MM.1S (cell line): ENCODE measurements at regions not wholly inside any gene's neighbourhood (a gene's known extent, or its start where the extent isn't known, plus 50 kb on each side); places are given as distances from the start of the nearest gene placed in this dataset.

Experiments
- DNase-seq: peaks from one replicate; pipeline ENCODE4 v3.0.0-alpha.2; 2015
- H2AFZ ChIP-seq: fragments of 300-600 bp; sonication (generic); 2 replicates; pipeline ENCODE4 v1.6.0; 2016; ENCODE audit warnings: antibody characterized with exemption, low read length
- H3F3A ChIP-seq: fragments of 300-600 bp; sonication (generic); 2 replicates; pipeline ENCODE4 v1.6.1; 2016; ENCODE audit warnings: mild to moderate bottlenecking, antibody characterized with exemption, low read length, moderate library complexity, mixed read lengths; ENCODE audit not compliant: insufficient read depth
- H3K27ac ChIP-seq: fragments of 300-600 bp; sonication (generic); 2 replicates; pipeline ENCODE4 v1.5.1; 2016; ENCODE audit warnings: mild to moderate bottlenecking, low read length
- H3K27me3 ChIP-seq: fragments of 300-600 bp; sonication (generic); replicated peaks from 2 replicates; pipeline ENCODE4 v1.6.0; 2016; ENCODE audit warnings: low read length; ENCODE audit not compliant: insufficient read depth
- H3K36me3 ChIP-seq: fragments of 300-600 bp; sonication (generic); replicated peaks from 2 replicates; pipeline ENCODE4 v1.6.1; 2016; ENCODE audit warnings: mild to moderate bottlenecking, low read length, mixed read lengths; ENCODE audit not compliant: insufficient read depth
- H3K4me1 ChIP-seq: fragments of 300-600 bp; sonication (generic); 2 replicates; pipeline ENCODE4 v1.6.1; 2016; ENCODE audit warnings: low read length, mixed read lengths
- H3K4me2 ChIP-seq: fragments of 300-600 bp; sonication (generic); 2 replicates; pipeline ENCODE4 v1.6.0; 2016; ENCODE audit warnings: low read depth, low read length
- H3K4me3 ChIP-seq: fragments of 300-600 bp; sonication (generic); 2 replicates; pipeline ENCODE4 v1.5.1; 2016; ENCODE audit warnings: low read length, mixed read lengths
- H3K79me2 ChIP-seq: fragments of 300-600 bp; sonication (generic); 2 replicates; pipeline ENCODE4 v1.6.1; 2016; ENCODE audit warnings: mixed run types, low read length, mixed read lengths
- H3K9ac ChIP-seq: fragments of 300-600 bp; sonication (generic); 2 replicates; pipeline ENCODE4 v1.6.1; 2016; ENCODE audit warnings: low read length, mixed read lengths
- H3K9me2 ChIP-seq: fragments of 300-600 bp; sonication (generic); replicated peaks from 2 replicates; pipeline ENCODE4 v1.6.1; 2016; ENCODE audit warnings: mild to moderate bottlenecking, low read length, mixed read lengths; ENCODE audit not compliant: insufficient read depth
- H3K9me3 ChIP-seq: fragments of 300-600 bp; sonication (generic); replicated peaks from 2 replicates; pipeline ENCODE4 v1.6.1; 2016; ENCODE audit warnings: mild to moderate bottlenecking, low read length, mixed read lengths; ENCODE audit not compliant: insufficient read depth
- H4K20me1 ChIP-seq: fragments of 300-600 bp; sonication (generic); 2 replicates; pipeline ENCODE4 v1.6.1; 2016; ENCODE audit warnings: mild to moderate bottlenecking, low read length, moderate library complexity, mixed read lengths; ENCODE audit not compliant: insufficient read depth
- CTCF ChIP-seq: fragments of 300-600 bp; sonication (generic); IDR thresholded peaks from 2 replicates; pipeline ENCODE4 v1.5.1; 2016; ENCODE audit warnings: antibody characterized with exemption, low read length, mixed read lengths
- EZH2 ChIP-seq: fragments of 300-600 bp; sonication (generic); optimal IDR thresholded peaks from 2 replicates; pipeline ENCODE3; 2017; ENCODE audit warnings: low read depth, mild to moderate bottlenecking, antibody characterized with exemption, low read length, mixed read lengths
- EZH2phosphoT487 ChIP-seq: fragments of 300-600 bp; sonication (generic); IDR thresholded peaks from 2 replicates; pipeline ENCODE4 v1.6.1; 2018; ENCODE audit warnings: antibody characterized with exemption, low read length

- Histone ChIP-seq H3K4me2 (no peak overlapping the region), H4K20me1 (no peaks in the 10 kb centered on the region), H3K9me2 (no peaks in the 10 kb centered on the region), H3K27ac (no peak overlapping the region), H3K4me3 (no peak overlapping the region), H2AFZ (no peak overlapping the region), H3K4me1 (peaks cover 9% of the 10 kb centered on the region; the same call in 1 of the 2 replicates), H3K9ac (no peak overlapping the region), H3K9me3 (no peaks in the 10 kb centered on the region), H3K27me3 (no peaks in the 10 kb centered on the region), H3K36me3 (no peaks in the 10 kb centered on the region), H3F3A (peaks cover 5% of the 10 kb centered on the region; the same call in 1 of the 2 replicates), H3K79me2 (no peaks in the 10 kb centered on the region)
- TF ChIP-seq CTCF = no peak
- TF ChIP-seq EZH2 = no peak
- no peak for TF ChIP-seq EZH2phosphoT487
- no peak for DNase-seq
Observed at GRCh38 chr12:28800129-28800528, 348.9 kb upstream of the FAR2 start.

GRCh38 chr12:28802706-28803438 is 346.2 kb upstream of the FAR2 start:
- no peak for DNase-seq
- H4K20me1 ChIP-seq = no peaks in the 10 kb centered on the region
- H2AFZ ChIP-seq = no peak overlapping the region
- no peaks in the 10 kb centered on the region for H3K27me3 ChIP-seq
- TF ChIP-seq EZH2phosphoT487 = no peak
- no peak for TF ChIP-seq CTCF
- TF ChIP-seq EZH2 = no peak
- no peaks in the 10 kb centered on the region for H3K9me3 ChIP-seq
- H3K4me3 ChIP-seq = no peak overlapping the region
- no peaks in the 10 kb centered on the region for H3K9me2 ChIP-seq
- H3K4me2 ChIP-seq = no peak overlapping the region
- H3K27ac ChIP-seq = no peak overlapping the region
- no peaks in the 10 kb centered on the region; the same call in 1 of the 2 replicates for H3F3A ChIP-seq
- H3K4me1 ChIP-seq = no peaks in the 10 kb centered on the region
- no peaks in the 10 kb centered on the region for H3K79me2 ChIP-seq
- no peak overlapping the region for H3K9ac ChIP-seq
- no peaks in the 10 kb centered on the region for H3K36me3 ChIP-seq

GRCh38 chr12:28807535-28807934 is 341.5 kb upstream of the FAR2 start:
- H3K9me3 ChIP-seq = no peaks in the 10 kb centered on the region
- H4K20me1 ChIP-seq = no peaks in the 10 kb centered on the region
- no peaks in the 10 kb centered on the region; the same call in 1 of the 2 replicates for H3F3A ChIP-seq
- no peaks in the 10 kb centered on the region for H3K79me2 ChIP-seq
- no peak for TF ChIP-seq EZH2phosphoT487
- no peak for TF ChIP-seq EZH2
- no peak for TF ChIP-seq CTCF
- H3K27ac ChIP-seq = no peak overlapping the region
- H3K9ac ChIP-seq = no peak overlapping the region
- H2AFZ ChIP-seq = no peak overlapping the region
- H3K4me1 ChIP-seq = no peaks in the 10 kb centered on the region
- no peak overlapping the region for H3K4me2 ChIP-seq
- no peaks in the 10 kb centered on the region for H3K36me3 ChIP-seq
- no peaks in the 10 kb centered on the region for H3K9me2 ChIP-seq
- no peak overlapping the region for H3K4me3 ChIP-seq
- no peaks in the 10 kb centered on the region for H3K27me3 ChIP-seq
- no peak for DNase-seq
